Urinary bladder (tissue), 3 donors: ENCODE measurements at regions not wholly inside any gene's neighbourhood (a gene's known extent, or its start where the extent isn't known, plus 50 kb on each side); places are given as distances from the start of the nearest gene placed in this dataset.

Experiments used
- DNase-seq: peaks from one replicate; pipeline ENCODE4 v3.0.0-alpha.2; 2015; ENCODE audit errors: extremely low spot score
- H3K27ac ChIP-seq: one replicate; pipeline ENCODE4 v1.5.1; 2013; ENCODE audit warnings: low read depth, mild to moderate bottlenecking, moderate library complexity
- H3K36me3 ChIP-seq: one replicate; pipeline ENCODE4 v1.6.1; 2013; ENCODE audit warnings: mild to moderate bottlenecking, moderate library complexity; ENCODE audit not compliant: insufficient read depth
- H3K4me1 ChIP-seq: one replicate; pipeline ENCODE4 v1.6.1; 2013; ENCODE audit warnings: mild to moderate bottlenecking, moderate library complexity; ENCODE audit not compliant: insufficient read depth
- H3K4me3 ChIP-seq: one replicate; pipeline ENCODE4 v1.5.1; 2013; ENCODE audit warnings: low read depth, low read length
- WGBS: extraction: QIAGEN DNeasy Blood & Tissue Kit; methylation state at CpG from one replicate; pipeline ENCODE4 v1.1.7; 2013; 5-methylcytosine and 5-hydroxymethylcytosine counted together
- donor health status: healthy with polysubstance abuse.
- donor health status: healthy.

DNA sequence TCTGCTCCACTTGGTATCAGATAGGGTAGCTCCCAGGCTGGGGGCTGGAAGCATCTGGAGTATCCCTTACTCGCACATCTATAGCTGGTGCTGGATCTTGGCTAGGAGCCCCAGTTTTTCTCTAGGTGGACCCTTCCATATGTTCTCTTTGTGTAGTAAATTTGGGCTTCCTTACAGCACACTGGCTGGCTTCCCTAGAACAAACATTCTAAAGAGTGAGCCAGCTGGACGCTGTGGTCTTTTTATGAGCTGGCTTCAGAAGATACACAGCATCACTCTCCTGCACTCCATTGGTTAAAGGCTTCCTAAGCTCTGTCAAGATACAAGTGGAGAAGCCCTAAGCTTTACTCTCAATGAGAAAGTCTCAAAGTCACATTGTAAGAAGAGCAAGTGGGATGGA lies 322.1 kb downstream of the WDR72 start:
- 20% methylated on average over 2 of the region's 2 CpGs for WGBS
- peak; percentile 17 for DNase-seq
- H3K4me1 ChIP-seq, result no peaks in the 10 kb centered on the region
- no peaks in the 10 kb centered on the region for H3K36me3 ChIP-seq
- H3K27ac ChIP-seq, result no peak overlapping the region
- no peak overlapping the region for H3K4me3 ChIP-seq

DNA sequence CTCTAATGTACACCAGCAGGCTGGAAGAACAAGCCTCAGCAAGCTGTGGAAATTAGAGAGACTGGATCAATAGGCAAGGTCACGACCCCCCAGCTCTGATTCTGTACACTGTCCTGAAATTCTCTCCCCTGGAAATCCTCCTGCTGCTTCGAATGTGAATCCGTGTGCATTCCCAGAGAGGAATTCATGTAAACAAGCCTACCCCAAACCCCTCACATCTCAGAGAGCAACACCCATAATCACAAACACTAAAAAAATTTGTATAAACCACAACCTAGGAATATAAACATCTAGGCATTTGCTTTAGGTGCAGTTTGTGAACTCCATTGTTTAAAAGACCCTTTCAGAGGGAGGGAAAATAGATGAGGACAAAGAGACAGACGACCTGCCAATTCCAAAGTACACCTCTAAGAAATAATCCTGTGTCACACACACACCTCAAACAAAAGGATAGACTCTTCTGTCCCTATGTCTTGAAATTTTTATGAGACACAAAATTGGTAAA lies 325.2 kb downstream of the WDR72 start:
- Histone ChIP-seq H3K4me1 (no peaks in the 10 kb centered on the region), H3K27ac (no peak overlapping the region), H3K4me3 (no peak overlapping the region), H3K36me3 (no peaks in the 10 kb centered on the region)
- DNase-seq, result no peak
- WGBS, result 39% methylated on average over 4 of the region's 4 CpGs

DNA sequence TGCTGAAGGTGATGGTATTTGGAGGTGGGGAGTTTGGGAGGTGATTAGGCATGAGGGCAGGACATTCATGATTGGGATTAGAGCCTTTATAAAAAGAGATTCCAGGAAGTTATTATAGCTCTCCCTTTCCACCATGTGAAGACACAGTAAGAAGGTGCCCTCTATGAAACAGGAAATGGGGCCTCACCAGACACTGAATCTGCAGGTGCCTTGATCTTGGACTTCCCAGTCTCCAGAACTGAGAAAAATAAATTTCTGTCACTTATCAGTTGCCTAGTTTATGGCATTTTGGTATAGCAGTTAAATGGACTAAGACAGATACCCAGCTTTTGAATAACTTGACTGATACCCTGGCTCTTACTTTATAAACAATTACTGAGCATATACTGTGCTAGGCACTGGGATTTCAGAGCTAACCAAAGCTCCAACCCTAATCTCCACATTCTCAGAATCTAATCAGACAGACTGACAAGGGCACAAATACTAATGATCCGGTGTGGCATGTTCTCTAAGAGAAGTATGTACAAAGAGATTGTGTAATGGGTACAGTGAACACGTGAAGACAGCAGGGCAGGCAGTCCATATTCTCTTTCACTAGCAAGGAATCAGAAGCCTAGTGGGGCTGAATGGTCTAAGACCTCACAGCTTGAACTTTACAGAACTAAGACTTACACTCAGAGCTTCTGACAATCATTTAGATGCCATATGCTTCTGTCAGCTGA lies 343.1 kb downstream of the WDR72 start:
- WGBS, result 83% methylated on average over 2 of the region's 2 CpGs
- Histone ChIP-seq H3K36me3 (no peaks in the 10 kb centered on the region), H3K4me3 (no peak overlapping the region), H3K4me1 (no peaks in the 10 kb centered on the region), H3K27ac (no peak overlapping the region)
- DNase-seq, result no peak

DNA sequence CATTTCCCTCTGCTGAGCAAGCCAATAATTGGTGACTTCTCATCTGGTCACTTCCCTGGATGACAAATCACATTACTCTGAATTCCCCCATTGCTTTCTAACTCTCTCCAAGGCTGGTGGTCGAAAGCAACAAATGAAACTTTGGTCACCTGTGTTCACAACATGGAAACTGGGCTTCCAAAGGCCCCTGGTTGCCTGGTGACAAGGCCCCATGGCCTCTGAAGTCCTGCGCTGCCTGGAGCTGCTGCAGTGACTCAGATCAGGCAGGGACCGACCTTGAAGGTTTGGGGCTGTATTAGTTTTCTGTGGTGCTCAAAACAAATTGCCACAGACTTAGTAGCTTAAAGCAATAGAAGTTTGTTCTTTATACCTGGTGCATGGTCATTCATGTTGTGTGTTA lies 345.3 kb downstream of the WDR72 start:
- Histone ChIP-seq H3K4me1 (no peaks in the 10 kb centered on the region), H3K4me3 (no peak overlapping the region), H3K36me3 (no peaks in the 10 kb centered on the region), H3K27ac (no peak overlapping the region)
- WGBS, result 86% methylated on average over 3 of the region's 3 CpGs
- DNase-seq, result no peak

DNA sequence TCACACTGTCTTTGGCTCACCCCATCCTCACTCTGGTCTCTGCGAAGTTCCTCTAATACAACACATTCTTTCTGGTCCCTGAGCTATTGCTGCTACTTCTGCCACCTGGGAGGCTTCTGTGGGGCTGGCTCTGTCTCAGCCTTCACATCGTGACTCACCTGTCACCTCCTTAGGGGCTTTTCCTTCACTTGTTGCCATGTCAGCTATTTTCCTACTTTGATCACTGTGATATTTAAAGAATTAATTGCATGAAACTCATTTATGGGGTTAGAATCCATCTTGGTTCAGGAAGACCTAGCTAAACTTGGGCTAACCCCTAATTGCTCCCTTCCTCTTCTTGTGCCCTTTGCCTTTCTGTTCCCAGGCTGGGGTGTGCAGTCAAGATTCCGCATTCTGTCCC lies 346.9 kb downstream of the WDR72 start:
- DNase-seq, result no peak
- Histone ChIP-seq H3K4me1 (no peaks in the 10 kb centered on the region), H3K4me3 (no peak overlapping the region), H3K27ac (no peak overlapping the region), H3K36me3 (no peaks in the 10 kb centered on the region)
- WGBS, result 78% methylated on average over 3 of the region's 3 CpGs

DNA sequence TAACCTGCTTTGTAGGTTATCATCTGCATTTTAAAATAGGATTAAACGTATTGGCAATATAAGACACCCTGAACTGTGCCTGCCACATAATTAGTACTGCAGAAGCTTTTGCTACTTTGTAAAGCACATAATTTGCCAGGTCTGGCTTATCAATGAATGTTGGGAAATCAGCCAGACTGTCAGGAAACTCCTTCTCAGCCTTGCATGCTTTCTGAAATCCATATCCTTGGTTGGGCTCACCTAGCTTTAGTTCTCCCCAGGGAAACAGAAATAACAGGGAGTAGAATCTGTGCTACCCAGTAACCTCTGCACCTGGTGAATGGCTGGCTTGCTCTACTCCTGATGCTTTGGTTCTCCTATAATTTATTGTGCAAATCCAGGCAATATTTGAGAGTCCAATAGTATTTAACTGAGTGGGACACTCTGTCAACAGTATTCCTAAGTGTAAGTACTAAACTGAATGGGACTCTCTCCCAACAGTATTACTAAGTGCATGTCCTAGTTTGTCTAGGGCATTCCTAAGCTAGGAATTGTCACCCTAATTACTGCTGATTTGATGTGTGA lies 354.5 kb downstream of the WDR72 start:
- H3K4me3 ChIP-seq, result no peak overlapping the region
- H3K27ac ChIP-seq, result no peak overlapping the region
- H3K4me1 ChIP-seq, result no peaks in the 10 kb centered on the region
- no peak for DNase-seq
- H3K36me3 ChIP-seq, result no peaks in the 10 kb centered on the region
- 59% methylated on average over 1 of the region's 1 CpG for WGBS

DNA sequence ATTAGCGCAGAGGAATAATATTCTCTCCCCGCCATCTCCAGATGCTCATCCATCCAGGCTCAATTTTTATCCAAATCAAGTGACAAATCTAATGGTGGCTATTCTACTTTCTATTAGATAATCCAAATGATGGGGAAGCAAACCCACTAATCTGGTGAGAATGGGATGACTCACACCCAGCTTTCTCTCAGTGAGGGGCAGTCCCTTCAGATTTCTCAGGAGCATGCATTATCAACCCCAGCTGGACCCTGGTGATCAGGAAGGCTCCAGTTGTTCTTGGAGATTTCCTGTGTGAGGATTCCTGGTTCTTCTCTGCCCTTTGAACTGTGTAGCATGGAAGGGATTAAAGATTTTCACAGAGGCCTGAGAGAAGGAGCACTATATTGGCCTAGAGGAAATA lies 358.0 kb downstream of the WDR72 start:
- Histone ChIP-seq H3K4me3 (no peak overlapping the region), H3K4me1 (no peaks in the 10 kb centered on the region), H3K36me3 (no peaks in the 10 kb centered on the region), H3K27ac (no peak overlapping the region)
- WGBS, result 97% methylated on average over 2 of the region's 2 CpGs
- DNase-seq, result no peak

DNA sequence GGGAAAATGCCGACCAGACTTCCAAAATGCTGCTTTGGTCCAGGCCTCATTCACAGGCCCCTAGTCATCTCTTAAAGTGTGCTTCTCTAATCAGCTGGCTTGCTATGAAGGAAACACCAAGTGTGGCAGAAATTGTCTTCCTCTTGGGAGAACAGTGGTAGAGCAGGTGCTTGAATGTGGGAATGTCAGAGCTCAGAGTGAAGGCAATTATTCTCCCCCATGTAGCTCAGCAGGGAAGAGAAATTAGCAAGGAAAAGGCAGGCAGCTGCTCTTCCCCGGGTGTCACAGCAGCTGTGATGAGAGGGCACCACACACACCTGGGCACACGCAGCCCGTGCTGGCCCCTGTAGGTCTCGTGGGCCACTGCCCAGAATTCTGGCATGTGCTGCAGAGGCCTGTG lies 358.5 kb downstream of the WDR72 start:
- 79% methylated on average over 5 of the region's 5 CpGs for WGBS
- no peak for DNase-seq
- Histone ChIP-seq H3K36me3 (no peaks in the 10 kb centered on the region), H3K27ac (no peak overlapping the region), H3K4me3 (no peak overlapping the region), H3K4me1 (no peaks in the 10 kb centered on the region)

DNA sequence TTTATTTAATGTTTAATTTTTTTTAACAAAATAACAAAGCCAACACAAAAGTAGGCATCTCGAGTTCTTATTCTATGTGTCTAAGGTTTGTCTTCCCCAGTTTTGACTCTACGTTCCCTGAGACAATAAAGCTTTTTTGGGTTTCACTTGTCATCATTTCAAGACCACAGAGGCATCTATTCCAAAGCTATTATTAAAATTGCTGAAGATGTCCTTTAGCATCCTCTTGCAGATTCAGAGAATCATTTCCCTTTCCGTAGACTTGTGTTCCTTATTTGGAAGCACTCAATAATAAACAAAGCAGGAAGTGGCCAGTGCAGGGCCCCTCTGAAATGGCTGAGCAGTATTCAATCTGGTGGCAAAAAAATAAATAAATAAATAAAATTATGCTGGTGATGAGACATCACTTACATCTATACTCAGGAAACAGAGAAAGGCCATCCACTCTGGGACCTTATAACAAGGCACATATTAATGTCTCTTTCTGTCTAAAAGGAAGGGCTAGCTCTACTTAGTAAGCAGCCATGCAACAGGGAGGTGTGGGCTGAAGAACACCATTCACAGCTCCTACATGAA lies 362.3 kb downstream of the WDR72 start:
- Histone ChIP-seq H3K27ac (no peak overlapping the region), H3K4me3 (no peak overlapping the region), H3K36me3 (no peaks in the 10 kb centered on the region), H3K4me1 (no peaks in the 10 kb centered on the region)
- DNase-seq, result no peak
- 63% methylated on average over 3 of the region's 3 CpGs for WGBS

DNA sequence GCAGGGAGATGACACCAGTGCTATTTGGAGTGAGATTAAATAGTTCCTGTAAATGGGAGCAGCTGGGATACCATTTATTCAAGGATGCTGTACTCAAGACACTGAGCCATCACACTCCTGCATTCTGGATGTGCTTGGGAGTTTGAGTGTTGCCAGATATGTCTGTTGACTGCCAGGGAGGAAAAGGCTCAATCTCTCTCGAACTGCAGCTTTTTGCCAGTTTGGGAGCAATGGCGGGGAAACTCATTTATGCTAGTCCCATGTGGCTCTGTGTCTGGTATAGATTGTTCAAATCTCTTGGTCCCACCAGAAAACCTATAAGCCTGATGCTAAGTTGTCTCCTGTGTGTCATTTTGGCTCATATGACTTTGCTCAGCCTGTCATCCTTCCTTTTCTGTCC lies 363.6 kb downstream of the WDR72 start:
- Histone ChIP-seq H3K27ac (no peak overlapping the region), H3K4me1 (no peaks in the 10 kb centered on the region), H3K36me3 (no peaks in the 10 kb centered on the region), H3K4me3 (no peak overlapping the region)
- WGBS, result 68% methylated on average over 2 of the region's 2 CpGs
- no peak for DNase-seq

DNA sequence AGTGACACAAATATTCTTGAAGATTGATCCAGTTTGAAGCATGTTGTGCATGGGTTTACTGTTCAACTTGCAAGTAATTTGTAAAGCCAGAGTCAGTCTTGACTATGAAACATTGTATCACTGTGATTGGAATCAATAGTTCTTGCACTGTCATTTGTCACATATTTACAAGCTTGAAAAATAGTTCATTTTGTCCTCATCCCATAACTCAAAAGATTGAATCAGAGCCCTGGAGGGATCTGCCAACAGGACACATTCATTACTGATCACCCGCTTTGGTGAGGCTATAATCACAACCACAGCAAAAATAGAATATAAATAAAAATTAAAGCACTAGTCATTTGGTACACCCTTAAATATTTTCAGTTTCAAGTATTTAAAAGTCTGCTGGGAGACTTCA lies 368.9 kb downstream of the WDR72 start:
- DNase-seq, result no peak
- no peak overlapping the region for H3K27ac ChIP-seq
- no peaks in the 10 kb centered on the region for H3K36me3 ChIP-seq
- 85% methylated on average over 1 of the region's 1 CpG for WGBS
- no peak overlapping the region for H3K4me3 ChIP-seq
- H3K4me1 ChIP-seq, result no peaks in the 10 kb centered on the region

DNA sequence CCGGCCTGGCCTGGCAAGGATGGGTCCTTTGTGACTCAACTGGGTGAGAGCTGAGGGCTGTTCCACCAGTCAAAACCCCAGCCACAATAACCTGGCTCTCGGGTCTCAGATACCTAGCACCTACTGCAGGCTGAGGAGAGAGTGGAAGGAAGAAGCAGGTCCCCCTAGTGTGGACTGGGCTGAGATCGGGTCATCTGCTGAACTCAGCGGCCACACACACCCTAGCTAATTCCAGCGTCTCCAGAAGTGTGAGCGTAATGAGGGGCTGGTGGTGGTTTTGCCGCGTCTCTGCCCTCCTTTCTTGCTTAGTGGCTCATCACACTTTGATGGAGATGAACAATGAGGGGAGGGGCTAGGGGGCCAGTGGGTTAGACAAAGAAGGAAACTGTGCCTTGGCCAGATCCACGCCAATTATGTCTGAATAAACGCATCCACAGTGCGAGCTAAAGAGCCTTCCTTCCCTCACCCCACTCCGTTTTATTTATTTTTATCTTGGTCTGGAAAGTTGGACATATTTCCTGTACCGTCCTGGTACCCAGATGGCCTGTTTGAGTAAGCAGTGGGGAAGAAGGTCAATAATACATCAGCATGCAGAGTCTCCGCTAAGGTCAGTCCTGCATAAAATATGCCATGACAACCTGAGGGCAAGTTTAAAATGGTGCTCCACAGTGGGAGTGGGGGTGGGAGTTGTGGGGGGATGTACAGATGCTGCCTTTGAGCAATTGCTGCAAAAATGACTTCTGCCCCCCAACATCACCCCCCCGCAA lies 370.0 kb downstream of the WDR72 start:
- no peak overlapping the region for H3K4me3 ChIP-seq
- WGBS, result 80% methylated on average over 15 of the region's 15 CpGs

DNA sequence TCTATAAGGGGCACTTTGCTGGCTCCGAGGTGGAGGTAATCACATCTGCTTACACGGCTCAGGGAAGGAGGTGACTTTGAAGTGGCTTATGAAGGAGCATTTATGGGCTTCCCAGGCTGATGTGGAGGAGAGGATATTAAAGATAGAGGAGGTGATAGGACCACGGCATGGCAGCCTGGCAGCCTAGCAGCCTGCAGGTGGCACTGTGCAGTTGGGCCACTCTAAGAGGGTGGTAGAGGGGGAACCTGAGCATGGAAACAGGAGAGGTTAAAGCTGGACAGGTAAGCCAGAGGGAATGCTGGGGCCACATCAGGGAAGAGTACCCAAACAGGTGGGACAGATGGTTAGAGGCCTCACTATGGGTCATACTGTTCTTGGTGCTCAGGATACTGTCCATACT lies 375.0 kb downstream of the WDR72 start:
- no peak for DNase-seq
- H3K27ac ChIP-seq, result no peak overlapping the region
- H3K4me1 ChIP-seq, result no peaks in the 10 kb centered on the region
- no peaks in the 10 kb centered on the region for H3K36me3 ChIP-seq
- WGBS, result 37% methylated on average over 3 of the region's 3 CpGs
- no peak overlapping the region for H3K4me3 ChIP-seq

More for the DNA sequence above, 370.0 kb downstream of the WDR72 start:
- DNase-seq, result no peak
- Histone ChIP-seq H3K27ac (no peak overlapping the region), H3K4me1 (no peaks in the 10 kb centered on the region), H3K36me3 (no peaks in the 10 kb centered on the region)
